ENCODE measurements at regions not wholly inside any gene's neighbourhood (a gene's known extent, or its start where the extent isn't known, plus 50 kb on each side); places are given as distances from the start of the nearest gene placed in this dataset.

GRCh38 chr7:17104419-17104818 lies 194.0 kb upstream of the AHR start (continued):
- TF ChIP-seq E4F1 (IDR thresholded peaks at IDR 0.05; ENCODE audit: borderline replicate concordance, partially characterized antibody) (no peak), SP1 (IDR thresholded peaks at IDR 0.05; ENCODE audit: low read depth, low read length) (no peak), SMARCA5 (IDR thresholded peaks at IDR 0.05) (no peak), EP300 (IDR thresholded peaks at IDR 0.05; ENCODE audit: borderline replicate concordance in 1 of 2, control insufficient read depth in 1 of 2, low read depth in 2 of 2, low read length in 2 of 2) (no peak), ZBED1 (IDR thresholded peaks at IDR 0.05; ENCODE audit: borderline replicate concordance) (no peak), NR2F1 (conservative IDR thresholded peaks at IDR 0.05) (no peak)

GRCh38 chr7:17105701-17106100 lies 192.8 kb upstream of the AHR start:
- no peaks in the 10 kb centered on the region for H4K20me1 ChIP-seq (ENCODE audit: control insufficient read depth, insufficient read depth)
- no peaks in the 10 kb centered on the region for H3K36me3 ChIP-seq (ENCODE audit: control insufficient read depth in 2 of 2, insufficient read depth in 2 of 2, low read length in 1 of 2)
- no peaks in the 10 kb centered on the region for H3K27me3 ChIP-seq (replicated peaks in 1 of 2; ENCODE audit: control insufficient read depth in 2 of 2, insufficient read depth in 2 of 2, low read length in 1 of 2)
- H3K4me2 ChIP-seq (ENCODE audit: control insufficient read depth, insufficient read depth): no peak overlapping the region
- in situ Hi-C loops (cut with MboI): no loop called here
- ChIA-PET RAD21 (ENCODE audit: unreplicated experiment) (no interaction called here), POLR2A (no interaction called here), SMC1A (ENCODE audit: uncharacterized antibody, unreplicated experiment) (interaction anchor here (1.0 to 2.2 kb wide), 4 partner anchors 9 to 18 kb away, joined by 3 to 6 read pairs (median 4); no protein-coding TSS in a partner anchor), CTCF (no interaction called here)
- H2AFZ ChIP-seq (ENCODE audit: control insufficient read depth, low read depth, low read length): no peak overlapping the region
- intact Hi-C loops (cut with micrococcal nuclease; ENCODE audit: unreplicated experiment): no loop called here
- no TSS peak for BruUV-seq (replicated peaks)
- H3K4me1 ChIP-seq (ENCODE audit: control insufficient read depth, insufficient read depth, low read length): no peaks in the 10 kb centered on the region
- no peak overlapping the region for H3K4me3 ChIP-seq
- ATAC-seq (no peak), DNase-seq (ENCODE audit: low read depth, low spot score) (no peak), FAIRE-seq (no peak)
- H3K27ac ChIP-seq (ENCODE audit: control insufficient read depth, insufficient read depth): no peak overlapping the region
- no peak overlapping the region for H3K9ac ChIP-seq (ENCODE audit: control insufficient read depth, insufficient read depth, low read length)
- H3K79me2 ChIP-seq (ENCODE audit: control insufficient read depth, insufficient read depth, low read length): no peaks in the 10 kb centered on the region
- no peaks in the 10 kb centered on the region; the same call in 2 of the 3 replicates for H3K9me3 ChIP-seq (replicated peaks; ENCODE audit: control insufficient read depth, insufficient read depth, low read length)
- no peak for TF ChIP-seq USF1 (IDR thresholded peaks at IDR 0.05; ENCODE audit: borderline replicate concordance, extremely low read length, insufficient read depth, low read depth, low read length)
- TF ChIP-seq MEF2B (IDR thresholded peaks at IDR 0.05; ENCODE audit: partially characterized antibody, poor library complexity, severe bottlenecking): no peak
- no peak for TF ChIP-seq CBFB (IDR thresholded peaks at IDR 0.05; ENCODE audit: low read depth)
- no peak for TF ChIP-seq ZNF592 (IDR thresholded peaks at IDR 0.05)
- TF ChIP-seq BHLHE40 (IDR thresholded peaks at IDR 0.05; ENCODE audit: borderline replicate concordance in 1 of 2, low read depth in 2 of 2, low read length in 1 of 2): no peak
- TF ChIP-seq RELB (IDR thresholded peaks at IDR 0.05; ENCODE audit: low read depth): no peak
- TF ChIP-seq ELK1 (IDR thresholded peaks at IDR 0.05; ENCODE audit: low read depth, low read length): no peak
